Peyer's patch (tissue), 4 donors: ENCODE measurements at regions not wholly inside any gene's neighbourhood (a gene's known extent, or its start where the extent isn't known, plus 50 kb on each side); places are given as distances from the start of the nearest gene placed in this dataset.

Experiments used
- DNase-seq, 3 donors: peaks; one replicate each; pipeline ENCODE4 v3.0.0-alpha.2; 2017 to 2019
- H3K27ac ChIP-seq, 4 donors: fragments of 200-600 bp; sonication (generic); one replicate each; pipeline ENCODE4 v1.5.1; 2016 to 2019
- H3K27me3 ChIP-seq, 2 donors: fragments of 200-600 bp; sonication (generic); one replicate each; pipeline ENCODE4 v1.5.1; 2019
- H3K36me3 ChIP-seq, 3 donors: fragments of 200-600 bp; sonication (generic); one replicate each; pipeline ENCODE4 v1.5.1; 2016 to 2019
- H3K4me1 ChIP-seq, 4 donors: fragments of 200-600 bp; sonication (generic); one replicate each; pipeline ENCODE4 v1.5.1; 2016 to 2019
- H3K4me3 ChIP-seq, 4 donors: fragments of 200-600 bp; sonication (generic); 1 replicate in 3 of 4; 2 replicates in 1 of 4; pipeline ENCODE4 v1.5.1; 2016 to 2019; ENCODE audit warnings: mild to moderate bottlenecking in 1 of 4
- H3K9me3 ChIP-seq, 4 donors: fragments of 200-600 bp; sonication (generic); one replicate each; pipeline ENCODE4 v1.5.1; 2016 to 2019; ENCODE audit warnings: mild to moderate bottlenecking in 1 of 4
- POLR2A ChIP-seq, 2 donors: fragments of 450-650 bp; IDR thresholded peaks; one replicate each; pipeline ENCODE4 v1.5.1; 2017; ENCODE audit warnings: antibody characterized with exemption in 2 of 2, mild to moderate bottlenecking in 2 of 2, moderate library complexity in 2 of 2
- TF ChIP-seq, protein P1 (sequence below), 6 experiments: fragments of 450-650 bp in 4 of 6; fragments of 200-600 bp in 2 of 6; sonication (generic) in 1 of 6; IDR thresholded peaks; one replicate each; pipeline ENCODE4 v1.5.1; 2017 to 2019; ENCODE audit warnings: antibody characterized with exemption in 6 of 6, mild to moderate bottlenecking in 3 of 6, moderate library complexity in 1 of 6

DNA sequence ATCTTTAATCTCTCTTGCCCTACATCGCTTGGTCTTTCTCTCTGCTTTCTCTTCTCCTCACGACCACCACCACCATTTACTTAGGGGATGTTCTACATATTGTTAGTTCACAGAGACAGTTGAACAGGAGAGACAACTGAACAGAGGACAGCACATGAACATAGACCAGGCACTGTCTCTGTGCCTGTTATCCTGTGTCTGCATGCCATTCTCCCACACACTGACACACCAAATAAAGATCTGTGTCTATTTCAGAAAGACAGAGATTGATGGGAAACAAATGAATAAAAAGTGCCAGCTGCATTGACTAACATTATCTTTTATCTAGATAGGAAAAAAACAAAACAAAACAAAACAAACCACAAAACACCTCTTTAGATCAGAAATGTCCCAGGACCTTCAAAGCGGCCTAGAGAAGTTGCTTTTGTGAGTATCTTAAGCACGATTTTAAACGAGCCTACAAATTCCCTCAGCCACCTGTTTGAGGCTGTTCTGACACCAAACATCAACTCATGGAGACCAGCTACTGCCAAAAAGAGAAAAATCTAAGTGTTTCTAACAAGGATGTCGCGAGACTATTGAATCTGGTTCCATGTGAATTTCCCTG lies 77.6 kb upstream of the PARP11 start:
- DNase-seq: no peak
- no peaks in the 10 kb centered on the region for H3K4me1 ChIP-seq
- no peak overlapping the region for H3K4me3 ChIP-seq
- H3K36me3 ChIP-seq: no peaks in the 10 kb centered on the region
- no peaks in the 10 kb centered on the region for H3K9me3 ChIP-seq
- TF ChIP-seq, protein P1, sequence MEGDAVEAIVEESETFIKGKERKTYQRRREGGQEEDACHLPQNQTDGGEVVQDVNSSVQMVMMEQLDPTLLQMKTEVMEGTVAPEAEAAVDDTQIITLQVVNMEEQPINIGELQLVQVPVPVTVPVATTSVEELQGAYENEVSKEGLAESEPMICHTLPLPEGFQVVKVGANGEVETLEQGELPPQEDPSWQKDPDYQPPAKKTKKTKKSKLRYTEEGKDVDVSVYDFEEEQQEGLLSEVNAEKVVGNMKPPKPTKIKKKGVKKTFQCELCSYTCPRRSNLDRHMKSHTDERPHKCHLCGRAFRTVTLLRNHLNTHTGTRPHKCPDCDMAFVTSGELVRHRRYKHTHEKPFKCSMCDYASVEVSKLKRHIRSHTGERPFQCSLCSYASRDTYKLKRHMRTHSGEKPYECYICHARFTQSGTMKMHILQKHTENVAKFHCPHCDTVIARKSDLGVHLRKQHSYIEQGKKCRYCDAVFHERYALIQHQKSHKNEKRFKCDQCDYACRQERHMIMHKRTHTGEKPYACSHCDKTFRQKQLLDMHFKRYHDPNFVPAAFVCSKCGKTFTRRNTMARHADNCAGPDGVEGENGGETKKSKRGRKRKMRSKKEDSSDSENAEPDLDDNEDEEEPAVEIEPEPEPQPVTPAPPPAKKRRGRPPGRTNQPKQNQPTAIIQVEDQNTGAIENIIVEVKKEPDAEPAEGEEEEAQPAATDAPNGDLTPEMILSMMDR (IDR thresholded peaks at IDR 0.05): no peak
- no peak for TF ChIP-seq POLR2A (IDR thresholded peaks at IDR 0.05)
- H3K27me3 ChIP-seq: no peaks in the 10 kb centered on the region
- no peak overlapping the region for H3K27ac ChIP-seq

- Histone ChIP-seq H3K4me3 (no peak overlapping the region), H3K27me3 (no peaks in the 10 kb centered on the region), H3K9me3 (no peaks in the 10 kb centered on the region), H3K4me1 (no peaks in the 10 kb centered on the region), H3K36me3 (no peaks in the 10 kb centered on the region), H3K27ac (no peak overlapping the region)
- TF ChIP-seq POLR2A (IDR thresholded peaks at IDR 0.05): no peak
- TF ChIP-seq, protein P1 (IDR thresholded peaks at IDR 0.05): no peak
- no peak for DNase-seq
Observed at GRCh38 chr12:3947781-3948180, 74.6 kb upstream of the PARP11 start.

GRCh38 chr12:3945671-3946070 lies 72.5 kb upstream of the PARP11 start:
- Histone ChIP-seq H3K4me1 (no peaks in the 10 kb centered on the region), H3K27ac (no peak overlapping the region), H3K27me3 (no peaks in the 10 kb centered on the region), H3K9me3 (no peaks in the 10 kb centered on the region), H3K4me3 (no peak overlapping the region), H3K36me3 (no peaks in the 10 kb centered on the region)
- TF ChIP-seq, protein P1 (IDR thresholded peaks at IDR 0.05): no peak
- no peak for TF ChIP-seq POLR2A (IDR thresholded peaks at IDR 0.05)
- DNase-seq: no peak

DNA sequence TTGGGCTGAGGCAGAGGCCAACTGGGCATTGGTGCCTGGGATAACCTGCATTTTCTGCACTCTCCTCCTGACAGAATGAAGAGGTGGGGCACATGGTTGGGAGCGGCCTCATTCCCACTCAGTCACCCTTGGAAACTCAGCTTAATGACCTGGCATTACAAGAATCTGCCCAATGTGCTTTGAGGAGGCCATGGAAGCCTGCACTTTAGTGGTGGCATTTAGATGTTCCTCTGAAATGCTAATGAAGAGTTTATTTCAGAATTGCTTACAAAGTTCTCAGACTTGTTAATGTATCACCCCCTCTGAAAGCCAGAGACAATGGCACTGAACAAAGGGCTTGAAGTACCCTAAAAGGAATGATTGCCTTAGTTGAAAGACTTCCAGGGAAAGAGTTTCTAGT lies 71.4 kb upstream of the PARP11 start:
- no peak for DNase-seq
- H3K4me3 ChIP-seq: no peak overlapping the region
- TF ChIP-seq, protein P1 (IDR thresholded peaks at IDR 0.05): no peak
- no peak for TF ChIP-seq POLR2A (IDR thresholded peaks at IDR 0.05)
- no peaks in the 10 kb centered on the region for H3K4me1 ChIP-seq
- H3K27me3 ChIP-seq: no peaks in the 10 kb centered on the region
- no peak overlapping the region for H3K27ac ChIP-seq
- H3K36me3 ChIP-seq: no peaks in the 10 kb centered on the region
- H3K9me3 ChIP-seq: no peaks in the 10 kb centered on the region

- Histone ChIP-seq H3K27ac (no peak overlapping the region), H3K4me1 (no peaks in the 10 kb centered on the region), H3K27me3 (no peaks in the 10 kb centered on the region), H3K4me3 (no peak overlapping the region), H3K36me3 (no peaks in the 10 kb centered on the region), H3K9me3 (no peaks in the 10 kb centered on the region)
- TF ChIP-seq, protein P1 (IDR thresholded peaks at IDR 0.05): no peak
- no peak for TF ChIP-seq POLR2A (IDR thresholded peaks at IDR 0.05)
- no peak for DNase-seq
Observed at GRCh38 chr12:3938042-3938544, 64.9 kb upstream of the PARP11 start.

DNA sequence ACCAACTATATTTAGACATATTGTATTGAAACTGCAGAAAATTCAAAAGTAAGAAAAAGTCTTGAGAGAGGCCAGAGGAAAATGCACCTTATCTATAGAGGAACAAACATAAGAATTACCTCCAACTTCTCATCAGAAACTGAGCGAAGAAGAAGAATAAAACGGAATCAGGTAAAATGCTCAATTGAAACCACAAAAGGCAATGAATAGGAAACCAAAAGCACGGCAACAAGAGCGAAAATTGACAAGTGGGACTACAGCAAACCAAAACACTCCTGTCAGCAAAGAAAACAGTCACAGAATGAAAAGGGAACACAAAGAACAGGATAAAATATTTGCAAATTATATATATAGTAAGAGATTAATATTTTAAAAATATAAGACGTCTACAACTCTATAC lies 61.9 kb upstream of the PARP11 start:
- H3K27ac ChIP-seq: no peak overlapping the region
- H3K4me3 ChIP-seq: no peak overlapping the region
- TF ChIP-seq, protein P1 (IDR thresholded peaks at IDR 0.05): no peak
- no peak for TF ChIP-seq POLR2A (IDR thresholded peaks at IDR 0.05)
- no peaks in the 10 kb centered on the region for H3K9me3 ChIP-seq
- no peak for DNase-seq
- no peaks in the 10 kb centered on the region for H3K4me1 ChIP-seq
- H3K27me3 ChIP-seq: no peaks in the 10 kb centered on the region
- H3K36me3 ChIP-seq: no peaks in the 10 kb centered on the region
